Osteoblast (primary cell): ENCODE measurements at regions not wholly inside any gene's neighbourhood (a gene's known extent, or its start where the extent isn't known, plus 50 kb on each side); places are given as distances from the start of the nearest gene placed in this dataset.

Experiments used
- DNase-seq: peaks from one replicate; pipeline ENCODE4 v3.0.0; 2011; ENCODE audit warnings: low spot score, mixed read lengths; ENCODE audit not compliant: insufficient read length; ENCODE audit errors: missing footprints
- H2AFZ ChIP-seq: 2 replicates; pipeline ENCODE4 v1.6.0; 2011; ENCODE audit warnings: mild to moderate bottlenecking, low read length
- H3K27ac ChIP-seq: 2 replicates; pipeline ENCODE4 v1.5.1; 2011; ENCODE audit warnings: mild to moderate bottlenecking, low read depth, low read length, moderate library complexity
- H3K27me3 ChIP-seq: 2 replicates; pipeline ENCODE4 v1.6.0; 2012; ENCODE audit warnings: mild to moderate bottlenecking, control low read depth, inconsistent platforms, low read length, moderate library complexity; ENCODE audit not compliant: insufficient read depth
- H3K36me3 ChIP-seq: 2 replicates; pipeline ENCODE4 v1.5.1; 2011; ENCODE audit warnings: mild to moderate bottlenecking, low read length, control low read depth, moderate library complexity; ENCODE audit not compliant: insufficient read depth
- H3K4me1 ChIP-seq: 2 replicates; pipeline ENCODE4 v1.5.1; 2011; ENCODE audit warnings: mild to moderate bottlenecking, low read length, control low read depth, moderate library complexity; ENCODE audit not compliant: insufficient read depth
- H3K4me2 ChIP-seq: 2 replicates; pipeline ENCODE4 v1.6.0; 2011; ENCODE audit warnings: mild to moderate bottlenecking, low read length; ENCODE audit not compliant: insufficient read depth
- H3K4me3 ChIP-seq: fragments of 200-600 bp; sonication (generic); 3 replicates; pipeline ENCODE4 v1.5.1; 2012; ENCODE audit warnings: mild to moderate bottlenecking, low read length, inconsistent platforms; ENCODE audit not compliant: insufficient read depth
- H3K79me2 ChIP-seq: 2 replicates; pipeline ENCODE4 v1.6.0; 2012; ENCODE audit warnings: mild to moderate bottlenecking, low read length, control low read depth, inconsistent platforms; ENCODE audit not compliant: insufficient read depth
- H3K9me3 ChIP-seq: 2 replicates; pipeline ENCODE4 v1.5.1; 2011; ENCODE audit warnings: low read depth, low read length, control low read depth
- H4K20me1 ChIP-seq: 2 replicates; pipeline ENCODE4 v1.6.0; 2012; ENCODE audit warnings: mild to moderate bottlenecking, low read length, control low read depth; ENCODE audit not compliant: insufficient read depth
- TF ChIP-seq, protein P1 (sequence below): IDR thresholded peaks from 2 replicates; pipeline ENCODE4 v1.5.1; 2011; ENCODE audit warnings: mild to moderate bottlenecking, low read depth, low read length, moderate library complexity; ENCODE audit errors: extremely low read depth

DNA sequence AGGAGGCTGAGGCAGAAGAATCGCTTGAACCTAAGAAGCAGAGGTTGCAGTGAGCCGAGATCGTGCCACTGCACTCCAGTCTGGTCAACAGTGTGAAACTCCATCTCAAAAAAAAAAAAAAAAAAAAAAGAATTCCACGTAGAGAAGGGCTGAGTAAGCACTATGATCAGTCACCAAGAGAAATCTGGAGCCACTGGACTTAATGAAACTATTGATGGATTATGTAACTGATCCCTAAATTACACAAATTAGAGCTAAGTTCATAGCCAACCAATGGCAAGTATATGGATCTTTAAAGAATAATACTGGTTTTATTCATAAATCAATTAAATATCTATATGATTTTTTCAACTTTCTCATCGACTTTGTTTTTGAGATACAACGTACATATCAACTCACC is 72.2 kb upstream of the ABLIM1 start:
- Histone ChIP-seq H3K4me3 (no peak overlapping the region), H3K79me2 (no peaks in the 10 kb centered on the region), H4K20me1 (no peaks in the 10 kb centered on the region), H3K36me3 (no peaks in the 10 kb centered on the region), H3K27me3 (no peaks in the 10 kb centered on the region), H3K4me1 (no peaks in the 10 kb centered on the region), H3K9me3 (no peaks in the 10 kb centered on the region), H3K27ac (no peak overlapping the region), H3K4me2 (no peak overlapping the region), H2AFZ (no peak overlapping the region)
- DNase-seq: no peak
- TF ChIP-seq, protein P1, sequence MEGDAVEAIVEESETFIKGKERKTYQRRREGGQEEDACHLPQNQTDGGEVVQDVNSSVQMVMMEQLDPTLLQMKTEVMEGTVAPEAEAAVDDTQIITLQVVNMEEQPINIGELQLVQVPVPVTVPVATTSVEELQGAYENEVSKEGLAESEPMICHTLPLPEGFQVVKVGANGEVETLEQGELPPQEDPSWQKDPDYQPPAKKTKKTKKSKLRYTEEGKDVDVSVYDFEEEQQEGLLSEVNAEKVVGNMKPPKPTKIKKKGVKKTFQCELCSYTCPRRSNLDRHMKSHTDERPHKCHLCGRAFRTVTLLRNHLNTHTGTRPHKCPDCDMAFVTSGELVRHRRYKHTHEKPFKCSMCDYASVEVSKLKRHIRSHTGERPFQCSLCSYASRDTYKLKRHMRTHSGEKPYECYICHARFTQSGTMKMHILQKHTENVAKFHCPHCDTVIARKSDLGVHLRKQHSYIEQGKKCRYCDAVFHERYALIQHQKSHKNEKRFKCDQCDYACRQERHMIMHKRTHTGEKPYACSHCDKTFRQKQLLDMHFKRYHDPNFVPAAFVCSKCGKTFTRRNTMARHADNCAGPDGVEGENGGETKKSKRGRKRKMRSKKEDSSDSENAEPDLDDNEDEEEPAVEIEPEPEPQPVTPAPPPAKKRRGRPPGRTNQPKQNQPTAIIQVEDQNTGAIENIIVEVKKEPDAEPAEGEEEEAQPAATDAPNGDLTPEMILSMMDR: no peak

- TF ChIP-seq, protein P1: no peak
- no peak for DNase-seq
- Histone ChIP-seq H3K4me2 (no peak overlapping the region), H3K4me1 (no peaks in the 10 kb centered on the region), H4K20me1 (no peaks in the 10 kb centered on the region), H3K79me2 (no peaks in the 10 kb centered on the region), H2AFZ (no peak overlapping the region), H3K9me3 (no peaks in the 10 kb centered on the region), H3K27ac (no peak overlapping the region), H3K27me3 (no peaks in the 10 kb centered on the region), H3K4me3 (no peak overlapping the region), H3K36me3 (no peaks in the 10 kb centered on the region)
Measured at GRCh38 chr10:114732931-114733330, 74.9 kb upstream of the ABLIM1 start.

DNA sequence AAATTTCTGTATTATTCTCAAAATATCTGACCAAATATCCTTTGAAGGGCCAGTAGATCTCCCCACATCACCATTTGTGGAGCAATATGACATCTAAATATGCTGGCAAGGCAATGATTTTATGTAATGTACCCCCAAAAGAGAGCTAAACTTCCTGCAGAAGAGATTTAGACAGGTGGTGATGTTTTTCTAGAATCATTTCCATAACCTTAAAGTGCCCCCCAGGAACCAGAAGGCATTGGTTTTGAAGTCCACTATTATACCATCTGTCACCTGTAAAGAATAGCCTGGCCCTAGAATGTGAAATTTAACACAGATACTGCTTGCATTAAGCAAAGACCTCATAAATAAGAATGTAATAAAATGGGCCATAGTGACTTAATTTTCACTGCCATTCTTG is 77.9 kb upstream of the ABLIM1 start:
- H3K9me3 ChIP-seq: no peaks in the 10 kb centered on the region
- H4K20me1 ChIP-seq: no peaks in the 10 kb centered on the region
- H3K4me3 ChIP-seq: no peak overlapping the region
- DNase-seq: no peak
- no peaks in the 10 kb centered on the region for H3K79me2 ChIP-seq
- no peak overlapping the region for H3K27ac ChIP-seq
- no peaks in the 10 kb centered on the region for H3K36me3 ChIP-seq
- TF ChIP-seq, protein P1: no peak
- no peak overlapping the region for H2AFZ ChIP-seq
- H3K27me3 ChIP-seq: peaks cover 5% of the 10 kb centered on the region
- H3K4me2 ChIP-seq: no peak overlapping the region
- no peaks in the 10 kb centered on the region for H3K4me1 ChIP-seq

DNA sequence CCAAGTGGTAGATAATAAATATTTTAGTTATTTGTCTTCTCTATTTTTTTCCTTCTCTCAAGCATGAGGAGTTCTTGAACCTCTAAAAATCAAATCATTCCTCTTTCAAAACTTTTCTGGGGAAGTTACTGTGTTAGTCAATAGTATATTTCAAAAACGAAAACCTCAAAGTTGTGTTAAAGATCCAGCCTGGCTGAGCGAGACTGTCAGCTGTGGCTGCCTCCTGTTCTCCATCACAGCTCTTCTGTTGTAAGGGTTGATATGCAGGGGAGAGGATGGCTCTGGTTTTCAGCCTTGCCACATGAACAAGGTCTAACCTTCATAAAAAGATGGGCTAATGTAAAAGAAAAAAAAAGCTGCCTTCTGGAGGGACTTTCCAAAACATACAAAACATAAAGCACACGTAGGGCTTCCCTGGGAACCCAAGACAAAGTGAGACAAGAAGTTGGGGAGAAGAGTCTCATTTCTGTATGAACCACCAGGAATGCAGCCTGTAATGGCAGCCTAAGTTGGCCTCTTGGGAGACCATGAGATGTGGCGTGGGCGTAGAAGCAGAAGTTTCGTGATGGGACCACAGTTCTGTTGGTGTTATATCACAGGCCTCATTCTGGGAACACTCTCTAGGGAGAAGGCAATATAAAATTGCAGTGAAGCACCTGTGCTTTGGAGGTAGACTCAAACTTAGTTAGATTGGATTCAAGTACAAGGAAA is 77.9 kb upstream of the FHIP2A start:
- Histone ChIP-seq H3K36me3 (no peaks in the 10 kb centered on the region), H3K27ac (no peak overlapping the region), H3K4me2 (no peak overlapping the region), H2AFZ (no peak overlapping the region), H3K4me3 (no peak overlapping the region), H3K27me3 (no peaks in the 10 kb centered on the region), H4K20me1 (no peaks in the 10 kb centered on the region), H3K79me2 (no peaks in the 10 kb centered on the region), H3K4me1 (no peaks in the 10 kb centered on the region), H3K9me3 (no peaks in the 10 kb centered on the region)
- DNase-seq: no peak
- TF ChIP-seq, protein P1: no peak
